ENCODE measurements at regions not wholly inside any gene's neighbourhood (a gene's known extent, or its start where the extent isn't known, plus 50 kb on each side); places are given as distances from the start of the nearest gene placed in this dataset.
"Not testable (repeated sequence)": the region's sequence is repeated elsewhere in the genome, so short reads cannot be mapped to it uniquely, and the experiment has no call there.

DNA sequence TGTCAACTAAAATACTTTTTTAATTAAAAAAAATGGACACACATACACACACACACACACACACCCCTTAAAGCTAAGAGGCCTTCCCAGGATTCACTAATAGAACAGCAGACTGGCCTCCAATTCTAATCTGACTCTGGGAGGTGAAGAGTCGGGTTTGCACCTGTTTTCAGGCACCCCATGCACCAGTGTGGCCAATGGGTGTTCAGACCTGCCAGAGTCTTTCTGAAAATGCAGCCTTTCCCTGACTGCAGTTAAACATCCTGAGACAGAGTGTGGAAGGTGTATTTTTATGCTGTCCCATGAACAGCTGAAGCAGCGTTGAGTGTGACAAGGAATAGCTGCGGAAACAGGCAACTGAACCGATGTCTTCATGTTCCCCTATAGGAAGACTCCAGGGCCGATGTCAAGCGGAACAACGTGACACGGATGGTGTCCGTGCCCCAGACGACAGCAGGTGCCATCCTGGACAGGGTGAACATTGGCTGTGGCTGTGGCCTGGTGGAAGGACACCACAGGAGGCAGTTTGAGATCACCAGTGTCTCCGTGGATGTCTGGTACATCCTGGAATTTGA lies 74.6 kb upstream of the LYZL2 start:
- TF ChIP-seq, protein P1, sequence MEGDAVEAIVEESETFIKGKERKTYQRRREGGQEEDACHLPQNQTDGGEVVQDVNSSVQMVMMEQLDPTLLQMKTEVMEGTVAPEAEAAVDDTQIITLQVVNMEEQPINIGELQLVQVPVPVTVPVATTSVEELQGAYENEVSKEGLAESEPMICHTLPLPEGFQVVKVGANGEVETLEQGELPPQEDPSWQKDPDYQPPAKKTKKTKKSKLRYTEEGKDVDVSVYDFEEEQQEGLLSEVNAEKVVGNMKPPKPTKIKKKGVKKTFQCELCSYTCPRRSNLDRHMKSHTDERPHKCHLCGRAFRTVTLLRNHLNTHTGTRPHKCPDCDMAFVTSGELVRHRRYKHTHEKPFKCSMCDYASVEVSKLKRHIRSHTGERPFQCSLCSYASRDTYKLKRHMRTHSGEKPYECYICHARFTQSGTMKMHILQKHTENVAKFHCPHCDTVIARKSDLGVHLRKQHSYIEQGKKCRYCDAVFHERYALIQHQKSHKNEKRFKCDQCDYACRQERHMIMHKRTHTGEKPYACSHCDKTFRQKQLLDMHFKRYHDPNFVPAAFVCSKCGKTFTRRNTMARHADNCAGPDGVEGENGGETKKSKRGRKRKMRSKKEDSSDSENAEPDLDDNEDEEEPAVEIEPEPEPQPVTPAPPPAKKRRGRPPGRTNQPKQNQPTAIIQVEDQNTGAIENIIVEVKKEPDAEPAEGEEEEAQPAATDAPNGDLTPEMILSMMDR (conservative IDR thresholded peaks at IDR 0.05; ENCODE audit: low read depth, low read length) = no peak
- DNase-seq (ENCODE audit: low read depth) = no peak
- H3K4me3 ChIP-seq (ENCODE audit: low read depth, low read length) = no peak overlapping the region

DNA sequence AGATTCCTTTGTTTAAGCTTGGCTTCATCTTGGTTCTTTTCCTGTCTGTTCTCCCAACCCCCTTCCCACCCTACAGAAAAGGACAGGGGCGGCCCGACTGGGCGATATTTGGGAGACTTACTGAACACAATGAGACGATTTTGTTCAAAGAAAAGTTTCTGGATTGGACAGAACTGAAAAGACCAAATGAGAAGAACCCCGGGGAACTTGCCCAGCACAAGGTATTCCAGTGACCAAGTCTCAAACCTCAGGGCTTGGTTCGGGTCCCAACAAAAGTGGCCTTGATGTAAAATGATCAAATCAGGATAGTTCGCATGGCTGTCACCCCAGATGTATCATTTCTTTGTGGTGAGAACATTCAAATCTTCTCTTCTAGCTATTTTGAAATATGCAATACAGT lies 73.9 kb upstream of the LYZL2 start:
- DNase-seq (ENCODE audit: low read depth); H3K4me3 ChIP-seq (ENCODE audit: low read depth, low read length): not testable (repeated sequence)

DNA sequence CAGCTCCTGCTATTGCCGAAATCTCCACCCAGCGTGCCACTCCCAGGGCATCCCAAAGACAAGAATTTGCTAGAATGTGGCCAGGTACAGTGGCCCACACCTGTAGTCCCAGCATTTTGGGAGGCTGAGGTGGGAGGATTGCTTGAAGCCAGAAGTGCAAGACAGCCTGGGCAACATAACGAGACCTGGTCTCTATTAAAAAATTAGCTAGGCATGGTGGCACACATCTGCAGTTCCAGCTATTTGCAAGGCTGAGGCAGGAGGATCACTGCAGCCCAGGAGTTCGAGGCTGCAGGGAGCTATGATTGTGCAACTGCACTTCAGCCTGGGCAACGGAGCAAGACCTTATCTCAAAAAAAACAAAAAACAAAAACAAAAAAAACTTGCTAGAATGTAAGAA lies 73.3 kb upstream of the LYZL2 start:
- TF ChIP-seq, protein P1 (conservative IDR thresholded peaks at IDR 0.05; ENCODE audit: low read depth, low read length) = no peak
- no peak overlapping the region for H3K4me3 ChIP-seq (ENCODE audit: low read depth, low read length)
- DNase-seq (ENCODE audit: low read depth) = no peak

DNA sequence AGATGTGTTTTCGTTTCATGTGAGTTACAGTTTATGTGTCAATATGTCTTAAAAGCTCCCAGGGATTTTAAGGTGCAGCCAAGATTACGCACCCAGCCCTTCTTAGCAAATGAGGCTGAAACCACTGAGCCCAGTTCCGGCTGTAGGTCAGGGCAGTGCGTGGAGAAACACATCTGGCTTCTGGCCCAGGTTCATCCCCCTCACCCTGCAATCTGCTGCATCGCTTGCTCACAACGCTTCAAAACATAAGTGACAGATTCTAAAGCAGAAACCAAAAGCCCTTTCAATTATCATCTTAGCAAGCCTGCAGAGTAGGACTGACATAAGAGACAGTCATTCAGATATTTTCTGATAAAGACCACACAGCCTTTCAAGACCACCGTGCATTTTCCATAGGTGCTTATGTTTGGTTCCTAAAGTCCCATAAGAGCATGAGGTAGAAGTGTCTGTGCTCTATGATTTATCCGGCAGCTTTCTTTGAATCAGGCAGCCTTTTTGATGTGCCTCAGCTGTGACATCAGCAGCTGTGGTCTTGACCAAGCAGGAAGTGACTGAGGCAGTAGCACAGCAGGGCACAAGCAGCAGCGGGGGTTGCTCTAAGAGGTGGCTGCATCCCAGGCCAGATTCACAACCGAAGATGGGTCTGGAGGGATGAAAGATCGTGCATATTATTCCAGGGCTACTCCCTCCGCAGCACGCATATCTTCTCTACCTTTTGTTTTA lies 72.1 kb upstream of the LYZL2 start:
- TF ChIP-seq, protein P1 (conservative IDR thresholded peaks at IDR 0.05; ENCODE audit: low read depth, low read length) = no peak
- peak; percentile 85 for DNase-seq (ENCODE audit: low read depth)
- peak overlapping the region; percentile 16 for H3K4me3 ChIP-seq (ENCODE audit: low read depth, low read length)

DNA sequence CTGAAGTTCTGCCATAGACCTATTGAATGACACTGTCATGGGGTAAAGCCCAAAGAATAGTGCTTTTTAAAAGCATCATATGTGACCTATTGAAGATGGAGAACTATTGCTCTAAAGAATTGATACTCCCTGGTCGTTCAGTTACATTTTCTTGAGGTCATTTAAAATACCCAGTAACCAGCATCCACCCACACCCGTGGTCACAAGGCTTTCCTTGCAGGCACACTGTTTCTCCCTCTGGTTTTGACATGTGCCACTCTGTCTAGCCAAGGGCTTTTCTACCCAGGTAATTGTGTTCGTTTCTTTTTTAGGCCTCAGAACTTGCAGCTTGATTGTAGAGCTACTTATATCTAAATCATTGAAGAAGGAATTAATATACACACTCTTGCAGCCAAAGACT lies 68.3 kb upstream of the LYZL2 start:
- TF ChIP-seq, protein P1 (conservative IDR thresholded peaks at IDR 0.05; ENCODE audit: low read depth, low read length) = no peak
- no peak for DNase-seq (ENCODE audit: low read depth)
- no peak overlapping the region for H3K4me3 ChIP-seq (ENCODE audit: low read depth, low read length)

DNA sequence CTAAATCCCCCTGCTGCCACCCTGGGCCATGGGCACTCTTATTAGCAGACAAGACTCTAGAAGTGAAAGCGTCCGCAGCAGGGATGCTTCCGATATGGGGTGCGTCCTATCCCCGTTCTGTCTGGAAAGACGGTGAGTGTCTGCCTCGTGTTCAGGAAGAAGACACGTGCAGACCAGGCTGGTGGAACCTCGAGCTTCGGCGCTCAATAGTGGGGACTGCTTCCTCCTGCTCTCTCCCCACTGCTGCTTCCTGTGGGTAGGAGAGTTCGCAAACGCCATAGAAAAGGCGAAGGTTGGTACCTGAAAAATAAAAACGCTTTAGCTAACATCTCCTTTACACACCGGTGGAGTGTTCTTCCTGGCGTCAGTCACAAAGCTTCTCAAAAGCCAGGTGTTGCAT lies 67.7 kb upstream of the LYZL2 start:
- not testable (repeated sequence) for H3K4me3 ChIP-seq (ENCODE audit: low read depth, low read length); DNase-seq (ENCODE audit: low read depth)

DNA sequence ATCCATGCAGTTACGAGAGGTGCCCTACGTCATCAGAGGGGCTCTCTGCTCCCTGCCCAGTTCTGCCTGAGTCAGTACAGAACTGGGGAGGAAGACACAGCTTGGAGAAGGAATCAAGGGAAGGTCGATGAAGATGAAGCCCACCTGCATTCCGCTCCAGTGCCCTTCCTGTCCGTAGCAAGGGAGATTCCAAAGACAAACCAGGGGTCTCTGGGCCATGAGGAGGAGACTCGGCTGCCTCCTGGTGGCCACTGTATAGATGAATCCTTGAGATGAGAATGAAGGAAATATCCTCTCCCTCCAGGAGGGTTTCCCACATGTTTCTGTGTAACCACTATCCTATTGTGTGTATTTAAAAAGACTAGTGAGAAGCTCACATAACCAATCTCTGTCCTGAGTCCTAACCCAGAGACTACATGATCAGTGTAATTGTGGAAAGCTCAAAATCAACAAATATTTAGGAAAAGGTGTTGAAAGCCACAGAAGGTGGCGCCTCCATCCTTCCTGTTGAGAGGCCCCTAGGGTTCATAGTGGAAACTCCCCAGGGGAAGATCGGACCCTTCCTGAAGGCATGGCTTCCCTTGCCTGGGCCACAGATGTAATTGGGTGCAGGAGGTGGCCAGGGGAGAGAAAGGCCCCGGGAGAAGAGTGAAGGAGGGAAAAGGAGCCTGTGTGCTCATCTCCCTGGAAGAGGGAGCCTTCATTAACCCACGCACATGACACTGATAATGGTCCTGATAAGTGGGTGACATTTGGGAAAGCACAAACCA lies 67.0 kb upstream of the LYZL2 start:
- TF ChIP-seq, protein P1 (conservative IDR thresholded peaks at IDR 0.05; ENCODE audit: low read depth, low read length) = peak; percentile 3
- not testable (repeated sequence) for H3K4me3 ChIP-seq (ENCODE audit: low read depth, low read length); DNase-seq (ENCODE audit: low read depth)

DNA sequence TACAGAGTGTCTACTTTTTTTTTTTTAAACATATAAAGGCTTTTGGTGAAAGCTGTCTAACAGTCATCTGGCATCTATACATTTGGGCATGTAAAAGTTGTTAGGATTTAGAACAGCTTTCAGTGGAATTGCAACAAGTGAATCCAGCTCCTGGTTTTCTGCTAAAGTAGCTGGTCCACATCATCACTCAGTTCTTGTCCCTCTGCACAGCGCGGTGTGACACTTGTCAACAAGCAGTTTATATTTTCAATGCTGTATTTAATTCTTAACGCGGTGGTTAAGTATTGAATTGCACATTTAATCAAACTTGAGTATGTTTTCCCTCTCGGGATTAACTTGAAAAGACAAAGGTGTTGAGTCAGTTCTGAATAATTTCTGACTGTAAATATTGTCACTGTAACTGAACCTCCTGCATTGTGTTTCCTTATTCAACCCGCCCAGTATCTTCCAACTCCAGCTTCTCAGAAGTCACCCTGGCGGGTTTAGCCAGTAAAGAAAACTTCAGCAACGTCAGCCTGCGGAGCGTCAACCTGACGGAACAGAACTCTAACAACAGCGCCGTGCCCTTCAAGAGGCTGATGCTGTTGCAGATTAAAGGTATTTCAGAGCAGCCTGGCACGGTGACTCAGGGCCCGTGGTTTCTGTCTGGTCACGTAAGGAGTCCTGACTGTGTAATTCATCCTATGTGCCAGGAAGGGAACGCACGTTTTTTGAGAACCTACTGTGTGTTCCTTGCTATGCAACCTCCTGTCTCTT lies 66.1 kb upstream of the LYZL2 start:
- H3K4me3 ChIP-seq (ENCODE audit: low read depth, low read length); DNase-seq (ENCODE audit: low read depth): not testable (repeated sequence)

Measured in choroid plexus epithelial cell (primary cell).